Fibroblast of mammary gland (primary cell): ENCODE measurements at regions not wholly inside any gene's neighbourhood (a gene's known extent, or its start where the extent isn't known, plus 50 kb on each side); places are given as distances from the start of the nearest gene placed in this dataset.

Source experiments
- DNase-seq: peaks from one replicate; pipeline ENCODE4 v3.0.0-alpha.2; 2010; ENCODE audit warnings: low read depth
- H3K4me3 ChIP-seq: 2 replicates; pipeline ENCODE4 v1.5.1; 2011; ENCODE audit warnings: low read depth, mild to moderate bottlenecking, low read length, moderate library complexity; ENCODE audit not compliant: control insufficient read depth
- CTCF ChIP-seq: conservative IDR thresholded peaks from 2 replicates; pipeline ENCODE4 v1.5.1; 2011; ENCODE audit warnings: low read depth, low read length, inconsistent platforms; ENCODE audit not compliant: control insufficient read depth, insufficient read depth

- no peak for DNase-seq
- no peak overlapping the region for H3K4me3 ChIP-seq
- no peak for TF ChIP-seq CTCF
Observed at GRCh38 chr9:79143211-79143610, 428.6 kb upstream of the TLE4 start.

GRCh38 chr9:79145442-79145841, 426.3 kb upstream of the TLE4 start:
- no peak for TF ChIP-seq CTCF
- DNase-seq, result no peak

GRCh38 chr9:79149585-79149984, 422.2 kb upstream of the TLE4 start:
- TF ChIP-seq CTCF, result no peak
- no peak for DNase-seq
- no peak overlapping the region for H3K4me3 ChIP-seq

More at GRCh38 chr9:79145442-79145841, 426.3 kb upstream of the TLE4 start:
- H3K4me3 ChIP-seq, result no peak overlapping the region

- TF ChIP-seq CTCF, result no peak
- H3K4me3 ChIP-seq, result no peak overlapping the region
- no peak for DNase-seq
Observed at GRCh38 chr9:79151791-79152190, 420.0 kb upstream of the TLE4 start.

- no peak for TF ChIP-seq CTCF
- no peak for DNase-seq
- H3K4me3 ChIP-seq, result no peak overlapping the region
Observed at GRCh38 chr9:79152306-79152705, 419.5 kb upstream of the TLE4 start.

GRCh38 chr9:79154806-79155205, 417.0 kb upstream of the TLE4 start:
- no peak overlapping the region for H3K4me3 ChIP-seq
- no peak for TF ChIP-seq CTCF
- peak; percentile 1 for DNase-seq

- no peak for TF ChIP-seq CTCF
- DNase-seq, result no peak
Observed at GRCh38 chr9:79155308-79155707, 416.5 kb upstream of the TLE4 start.

More at GRCh38 chr9:79155308-79155707, 416.5 kb upstream of the TLE4 start:
- H3K4me3 ChIP-seq, result no peak overlapping the region
